GM21576 (cell line): ENCODE measurements at regions not wholly inside any gene's neighbourhood (a gene's known extent, or its start where the extent isn't known, plus 50 kb on each side); places are given as distances from the start of the nearest gene placed in this dataset.

Experiments used
- ATAC-seq: cut with Tn5 transposase; IDR thresholded peaks from one replicate; pipeline ENCODE4 v1.9.1; 2021; ENCODE audit warnings: mild to moderate bottlenecking, moderate library complexity; ENCODE audit not compliant: unreplicated experiment

DNA sequence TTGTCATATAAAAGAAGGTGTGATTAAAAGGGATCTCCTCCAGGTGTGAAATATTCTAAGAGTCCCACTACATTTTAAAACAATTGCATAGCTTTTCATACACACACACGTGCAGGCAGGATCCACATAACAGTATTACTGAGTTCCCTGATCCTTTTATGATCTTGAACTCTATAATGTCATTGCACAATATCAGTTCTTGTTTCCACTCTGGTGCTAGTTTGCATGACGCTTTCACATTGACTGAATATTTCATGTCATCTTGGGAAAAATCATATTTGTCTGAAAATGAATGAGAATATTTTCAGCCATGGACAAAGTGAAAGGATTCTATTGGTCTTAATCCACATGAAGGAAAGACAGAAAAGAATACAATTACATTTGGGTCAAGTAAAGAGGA, 703.8 kb downstream of the CDH8 start:
- ATAC-seq, result no peak

DNA sequence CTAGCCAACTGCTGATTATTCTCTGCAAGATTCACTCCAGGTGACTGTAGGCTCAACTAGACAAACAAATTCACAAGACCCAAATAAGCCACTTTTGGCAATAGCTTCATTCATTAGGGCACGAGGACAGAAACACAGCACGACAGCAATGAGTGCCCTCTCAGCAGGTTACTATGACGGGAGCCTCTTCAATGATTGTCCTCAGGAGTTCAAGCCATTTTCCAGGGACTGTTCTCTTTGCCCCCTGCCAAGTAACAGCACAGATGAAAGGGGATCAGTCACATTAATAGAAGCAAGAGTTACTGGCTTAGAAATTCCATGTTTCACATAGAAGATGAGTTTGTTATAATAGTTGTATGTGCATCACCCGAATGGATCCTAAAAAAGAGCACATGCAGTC, 712.2 kb downstream of the CDH8 start:
- no peak for ATAC-seq

DNA sequence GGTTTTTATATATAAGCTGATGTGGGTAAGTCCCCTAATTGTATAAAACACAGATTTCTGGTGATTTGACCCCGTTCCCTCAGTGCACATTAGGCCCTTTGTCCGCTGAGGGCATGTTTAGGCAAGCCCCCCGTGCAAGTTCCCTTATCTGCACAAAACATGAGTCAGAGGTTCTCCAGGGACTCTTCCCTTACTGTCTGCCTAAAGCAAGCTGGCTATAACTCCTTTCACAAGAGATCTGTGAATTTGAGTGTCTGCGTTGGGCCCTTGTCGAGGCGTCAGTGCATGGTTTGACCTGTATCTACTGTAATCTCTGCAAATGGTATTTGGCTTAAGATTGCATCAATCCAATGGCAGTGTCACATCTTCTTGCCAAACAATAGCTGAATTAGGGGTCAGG, 712.8 kb downstream of the CDH8 start:
- no peak for ATAC-seq

DNA sequence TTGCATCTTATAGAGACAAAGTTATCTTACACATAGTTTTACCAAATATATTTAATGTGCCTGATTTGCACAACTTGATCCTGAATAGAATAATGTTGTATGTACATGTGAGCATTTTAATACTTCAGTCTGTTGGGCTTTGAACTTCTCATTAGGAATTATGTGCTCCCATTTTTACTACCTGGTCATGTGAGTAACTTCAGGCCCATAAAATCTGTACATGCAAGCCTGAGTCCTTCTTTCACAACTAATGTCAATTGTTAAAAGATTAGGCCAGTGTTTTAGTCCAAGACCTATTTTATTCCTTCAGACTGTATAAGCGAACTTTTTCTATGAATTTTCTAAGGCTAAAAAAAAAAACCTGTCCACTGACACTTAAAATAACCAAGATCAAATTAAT, 715.4 kb downstream of the CDH8 start:
- no peak for ATAC-seq

DNA sequence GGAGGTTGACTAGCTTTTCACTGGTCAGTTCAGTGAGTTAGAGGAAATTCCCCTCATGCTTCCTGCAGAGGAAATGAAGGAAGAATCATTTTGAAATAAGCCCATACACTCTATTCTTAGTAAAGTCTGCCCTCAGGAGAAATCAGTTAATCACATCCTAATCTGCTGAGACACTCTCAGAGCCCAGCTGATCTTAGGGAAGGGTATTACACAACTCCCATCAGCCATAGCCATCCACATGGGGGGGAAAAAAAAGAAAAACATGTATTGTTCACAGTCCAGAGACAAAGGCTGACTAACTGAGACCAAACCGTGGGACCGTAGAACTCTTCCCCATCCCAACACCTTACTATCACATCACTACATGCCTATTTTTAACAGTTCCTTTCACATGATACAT, 722.3 kb downstream of the CDH8 start:
- ATAC-seq, result no peak

DNA sequence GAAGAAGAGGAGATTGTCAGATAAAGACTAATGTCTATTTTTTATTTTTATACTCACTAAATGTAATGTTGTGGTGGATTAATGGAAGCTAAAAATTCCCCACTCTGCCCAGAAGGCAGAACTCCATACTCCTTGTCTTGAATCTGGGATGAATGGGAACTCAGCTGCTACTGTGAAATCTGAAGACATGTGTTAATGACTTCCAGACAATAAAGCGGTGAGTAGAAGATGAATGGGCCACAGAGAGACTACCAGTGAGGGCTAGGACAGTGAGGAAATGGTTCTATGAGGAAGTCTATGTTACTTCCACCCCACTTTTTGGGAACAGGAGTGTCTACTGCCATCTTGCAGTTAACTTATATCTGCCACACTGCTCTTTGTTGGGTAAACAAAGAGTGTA, 726.9 kb downstream of the CDH8 start:
- ATAC-seq, result no peak

DNA sequence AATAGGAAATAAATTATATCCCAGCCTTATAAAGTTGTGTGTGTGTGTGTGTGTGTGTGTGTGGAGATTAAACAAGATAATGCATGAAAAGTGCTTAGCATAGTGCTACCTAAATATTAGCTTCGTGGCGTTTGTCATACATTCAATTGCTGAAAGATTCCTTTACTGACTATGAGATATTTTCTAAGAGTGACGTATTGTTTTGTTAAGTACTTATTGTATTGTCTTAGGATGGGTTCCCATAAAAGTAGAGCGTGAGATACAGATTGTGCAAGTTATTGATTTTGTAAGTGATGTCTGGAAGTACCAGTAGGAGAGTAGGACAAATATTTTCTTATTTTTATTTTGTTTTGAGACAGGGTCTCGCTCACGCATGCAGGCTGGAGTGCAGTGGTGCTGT, 730.0 kb downstream of the CDH8 start:
- ATAC-seq, result no peak

DNA sequence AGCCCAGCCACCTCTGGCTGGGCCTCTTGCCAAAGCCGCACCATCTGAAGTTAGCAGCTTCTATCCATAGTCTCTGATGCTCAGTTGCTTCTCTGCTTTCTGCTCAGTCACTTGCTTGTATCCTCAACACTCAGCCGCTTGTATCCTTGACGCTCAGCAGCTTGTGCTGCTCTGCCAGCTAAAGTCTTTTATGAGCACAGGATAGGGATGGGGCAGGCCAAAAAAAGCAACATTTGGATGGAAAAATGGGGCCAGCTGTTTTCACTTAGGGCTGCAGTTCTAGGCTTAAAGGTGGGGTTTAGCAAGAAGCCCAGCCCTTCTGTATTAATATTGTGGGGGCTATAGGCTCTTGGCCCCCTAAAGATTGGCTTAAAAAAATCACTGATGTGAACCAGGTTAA, 739.4 kb downstream of the CDH8 start:
- ATAC-seq, result no peak

DNA sequence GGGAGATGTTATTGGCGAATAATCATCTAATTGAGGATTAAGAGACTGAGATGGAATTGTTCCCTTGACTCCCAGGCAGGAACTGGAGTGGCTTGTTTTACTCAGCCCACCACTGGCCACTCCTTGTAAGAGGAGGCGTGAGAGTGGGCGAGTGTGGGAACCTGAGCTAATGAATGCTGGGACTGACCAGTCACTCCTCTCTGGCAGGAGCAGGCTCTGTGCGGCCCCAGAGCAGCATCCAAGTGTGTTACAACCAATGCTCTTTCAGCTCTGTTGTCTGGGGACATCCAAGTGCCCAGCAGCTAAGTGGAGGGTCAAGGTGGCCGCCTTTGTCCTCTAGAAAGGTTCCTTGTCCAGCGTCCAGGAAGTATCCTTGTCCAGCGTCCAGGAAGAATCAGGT, 739.9 kb downstream of the CDH8 start:
- no peak for ATAC-seq

DNA sequence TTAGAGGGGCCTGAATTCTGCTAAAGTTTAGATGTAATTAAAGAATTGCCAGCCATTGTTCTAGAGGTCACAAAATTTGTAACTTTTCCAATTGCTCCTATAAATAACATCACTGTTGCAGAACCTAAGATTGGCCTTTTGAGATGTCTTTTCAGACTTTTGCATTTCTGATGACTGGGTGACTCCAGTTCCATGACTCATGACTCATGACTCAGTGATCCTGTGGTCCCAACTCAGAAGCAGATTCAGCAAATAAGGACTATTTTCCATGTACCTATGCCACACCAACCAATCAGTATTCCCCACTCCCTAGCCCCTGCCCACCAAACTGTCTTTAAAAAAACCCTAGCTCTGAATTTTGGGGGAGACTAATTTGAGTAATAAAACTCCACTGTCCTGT, 740.9 kb downstream of the CDH8 start:
- no peak for ATAC-seq

DNA sequence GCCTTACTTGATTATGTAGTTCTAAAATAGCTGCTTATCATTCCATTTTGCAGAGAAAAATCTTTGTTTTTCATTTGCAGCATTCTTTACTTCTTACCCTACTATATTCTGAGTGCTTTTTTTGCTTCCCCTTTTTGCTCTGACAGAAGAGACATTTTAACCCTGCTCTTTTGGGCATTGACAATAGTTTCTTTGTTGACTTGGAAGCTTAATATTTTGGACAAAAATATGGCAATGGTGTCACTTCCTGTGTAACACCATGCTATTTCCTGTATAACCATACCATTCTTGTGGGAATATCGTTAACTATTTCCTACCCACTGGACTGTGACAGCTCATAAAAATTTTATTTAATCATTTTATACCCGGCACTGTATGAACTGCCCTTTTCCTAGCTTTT, 747.1 kb downstream of the CDH8 start:
- ATAC-seq, result no peak

DNA sequence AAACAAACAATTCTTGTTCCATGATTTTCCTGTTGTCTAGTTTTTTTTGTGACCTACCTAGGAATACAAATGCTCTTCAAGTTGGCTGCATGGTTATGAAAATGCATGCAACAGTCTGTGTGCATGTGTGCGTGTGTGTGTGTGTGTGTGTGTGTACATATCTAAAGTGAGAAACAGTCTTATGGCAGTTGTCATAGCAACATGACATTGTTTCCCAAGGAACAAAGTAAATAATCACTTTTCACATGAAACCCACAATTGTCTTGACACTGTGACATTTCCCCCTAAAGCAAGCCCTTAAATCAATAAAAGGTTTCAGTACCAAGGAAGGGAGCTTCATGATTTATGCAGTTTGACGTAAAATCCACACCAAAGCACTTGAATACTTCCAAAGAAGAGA, 758.4 kb downstream of the CDH8 start:
- no peak for ATAC-seq

DNA sequence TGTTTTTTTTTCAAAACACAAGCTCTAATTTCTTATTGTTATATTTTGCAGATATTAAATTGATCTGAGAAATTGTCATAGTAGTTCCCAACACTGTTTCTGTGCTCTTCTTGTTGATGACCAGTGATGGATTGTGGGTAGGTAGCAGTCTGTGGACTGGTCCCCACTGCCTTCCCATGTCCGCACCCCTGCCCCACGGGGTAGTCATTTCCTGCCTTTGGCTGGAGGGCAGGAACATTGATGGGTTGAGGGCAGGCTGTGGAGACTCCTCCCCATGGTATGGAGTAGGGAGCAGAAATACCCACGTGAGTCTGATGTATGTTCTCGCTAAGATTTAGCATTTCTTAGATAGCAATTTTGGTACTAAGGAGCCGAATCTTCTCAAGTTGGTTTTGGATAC, 762.0 kb downstream of the CDH8 start:
- ATAC-seq, result no peak

DNA sequence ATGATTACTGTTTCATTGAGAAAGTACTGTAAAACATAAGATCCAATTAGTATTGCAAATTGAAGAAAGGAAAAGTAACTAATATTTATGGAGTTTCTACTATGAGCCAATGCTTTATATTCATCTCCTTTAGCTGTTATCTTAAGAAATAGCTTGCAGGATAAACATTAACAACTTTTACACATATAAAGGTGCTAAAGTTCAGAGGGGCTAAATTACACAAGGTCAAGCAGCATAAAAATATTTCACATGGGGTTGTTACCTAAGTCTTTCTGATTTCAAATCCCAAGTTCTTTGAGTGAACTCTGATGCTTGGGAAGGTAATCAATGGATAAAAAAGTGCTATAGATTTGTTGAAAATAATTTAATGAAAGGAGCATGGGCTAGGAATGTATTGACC, 765.5 kb downstream of the CDH8 start:
- no peak for ATAC-seq

DNA sequence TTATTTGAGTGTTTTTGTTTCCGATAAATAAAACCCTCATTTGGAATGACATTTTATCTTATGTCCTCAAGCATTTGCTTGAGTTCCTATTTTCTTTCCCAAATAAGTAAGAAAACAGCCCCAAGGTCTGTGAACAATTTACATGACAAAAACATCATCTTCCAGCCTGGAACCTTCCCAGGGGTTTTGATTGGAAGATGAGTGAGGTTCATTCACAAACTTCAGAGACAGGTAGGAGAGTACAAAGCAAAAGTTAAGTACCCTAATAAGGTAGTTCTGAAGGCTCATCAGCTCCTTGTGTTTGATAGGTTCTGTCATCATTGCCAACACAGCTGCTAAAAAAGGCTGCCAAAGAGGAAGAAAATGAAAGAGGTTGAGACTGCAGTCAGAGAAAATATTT, 772.8 kb downstream of the CDH8 start:
- no peak for ATAC-seq

DNA sequence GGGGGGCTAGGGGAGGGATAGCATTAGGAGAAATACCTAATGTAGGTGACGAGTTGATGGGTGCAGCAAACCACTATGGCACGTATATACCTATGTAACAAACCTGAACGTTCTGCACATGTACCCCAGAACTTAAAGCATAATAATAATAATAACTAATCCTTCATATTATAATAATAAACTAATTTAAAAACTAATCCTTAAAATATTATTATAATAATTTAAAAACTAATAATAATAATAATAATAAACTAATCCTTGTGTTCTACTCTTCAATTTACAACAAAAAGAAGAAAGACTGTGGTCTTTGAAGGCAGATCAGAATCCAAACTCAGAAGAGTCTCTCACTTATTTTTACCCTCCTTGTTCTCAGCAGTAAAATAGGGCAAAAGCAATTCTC, 774.9 kb downstream of the CDH8 start:
- no peak for ATAC-seq

DNA sequence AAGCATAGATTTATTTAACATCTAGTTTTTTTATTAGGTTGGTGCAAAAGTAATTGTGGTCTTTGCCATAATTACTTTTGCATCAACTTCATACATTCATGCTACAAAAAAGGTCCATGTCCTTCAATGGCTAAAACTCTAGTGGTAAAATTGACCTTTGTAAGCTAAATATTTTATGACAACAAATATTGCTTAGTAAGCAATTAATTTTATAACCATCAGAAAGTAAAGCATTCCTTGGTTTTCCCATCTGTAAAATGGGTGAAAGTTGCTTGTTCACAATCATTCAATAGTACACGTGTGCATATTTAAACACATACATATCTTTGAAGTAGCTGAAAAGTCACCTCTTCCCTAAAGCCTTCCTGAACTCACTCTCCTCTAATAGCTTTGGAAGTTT, 789.6 kb downstream of the CDH8 start:
- no peak for ATAC-seq

DNA sequence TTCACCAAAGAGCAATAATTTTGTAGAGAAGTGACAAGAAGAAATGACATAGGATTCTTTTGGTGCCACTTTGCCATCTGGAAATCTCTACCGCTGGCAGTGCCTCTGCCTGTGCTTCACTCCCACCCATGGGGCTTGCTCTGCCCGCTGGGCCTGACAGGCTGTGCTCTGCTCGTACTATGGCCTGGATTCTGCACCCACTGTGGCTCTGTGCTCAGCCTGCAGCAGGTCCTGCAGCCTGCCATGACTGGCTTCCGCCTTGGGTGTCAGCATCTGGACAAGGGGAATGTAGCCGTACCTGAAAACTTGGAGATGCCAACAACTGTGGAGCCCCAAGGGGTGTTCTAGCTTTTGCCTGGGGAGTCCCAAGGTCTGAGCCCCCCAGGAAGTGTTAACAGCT, 792.3 kb downstream of the CDH8 start:
- no peak for ATAC-seq

DNA sequence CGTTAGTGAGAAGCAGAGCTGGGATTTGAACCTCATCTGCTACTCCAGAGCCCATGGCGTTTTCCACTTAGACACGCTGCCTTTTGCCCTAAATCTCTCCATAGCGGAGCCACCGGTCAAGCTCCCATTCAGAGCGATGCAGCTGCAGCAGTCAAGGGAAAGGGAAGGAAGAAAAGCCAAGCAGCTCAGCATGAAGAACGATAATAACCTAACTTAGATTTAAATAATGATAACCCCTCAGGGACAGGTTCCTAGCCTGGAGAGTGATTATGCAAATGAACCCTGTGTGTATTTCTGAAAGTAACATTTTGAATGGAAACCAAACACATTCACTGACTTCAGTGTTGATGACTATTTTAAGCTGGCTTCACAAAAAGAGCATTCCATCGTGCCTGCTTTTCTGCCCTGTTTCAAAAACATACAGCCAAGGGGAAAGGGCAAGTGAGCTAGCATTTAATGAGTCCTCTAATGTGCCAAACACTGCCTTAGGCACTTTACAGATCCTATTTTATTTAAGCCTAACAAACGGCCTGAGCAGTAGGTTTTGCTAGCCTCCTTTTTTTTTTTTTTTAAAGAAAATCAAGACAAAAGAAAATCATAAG, 798.3 kb downstream of the CDH8 start:
- ATAC-seq, result no peak

DNA sequence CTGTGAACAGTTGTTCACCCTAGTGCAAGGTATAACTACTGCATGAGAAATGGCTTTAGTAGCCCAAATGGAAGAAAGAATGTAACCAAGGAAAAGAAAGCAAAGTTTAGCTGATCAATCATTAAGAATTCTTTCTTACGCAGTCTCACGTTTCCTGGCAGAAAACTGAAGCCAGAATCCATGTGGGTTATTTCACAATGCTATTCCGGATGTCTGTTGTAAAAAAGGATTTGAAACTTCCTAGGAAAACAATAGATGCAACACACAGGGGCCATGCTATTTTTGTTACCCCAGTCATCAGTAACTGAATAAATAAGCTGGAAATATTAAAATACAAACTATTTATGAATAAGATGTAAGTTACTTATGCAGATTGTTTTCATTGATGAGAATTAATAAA, 802.5 kb downstream of the CDH8 start:
- ATAC-seq, result no peak

DNA sequence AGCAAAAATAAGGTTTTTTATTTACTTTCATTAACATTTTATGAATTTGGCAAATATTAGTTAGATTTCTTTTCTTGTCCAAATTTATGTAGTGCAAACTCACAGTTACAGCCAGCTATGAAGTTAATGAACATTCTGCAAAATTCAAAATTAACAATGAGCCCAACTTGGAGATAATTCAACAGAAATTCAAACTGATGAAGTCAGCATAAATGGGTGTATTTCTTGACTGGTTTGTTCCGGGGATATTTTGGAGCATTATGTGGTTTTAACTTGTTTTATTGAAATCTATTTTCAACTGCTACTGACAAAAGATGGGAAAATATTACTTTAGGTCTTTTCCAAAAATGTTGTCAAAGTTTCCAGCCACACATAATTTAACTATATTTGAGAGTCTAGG, 807.9 kb downstream of the CDH8 start:
- no peak for ATAC-seq

DNA sequence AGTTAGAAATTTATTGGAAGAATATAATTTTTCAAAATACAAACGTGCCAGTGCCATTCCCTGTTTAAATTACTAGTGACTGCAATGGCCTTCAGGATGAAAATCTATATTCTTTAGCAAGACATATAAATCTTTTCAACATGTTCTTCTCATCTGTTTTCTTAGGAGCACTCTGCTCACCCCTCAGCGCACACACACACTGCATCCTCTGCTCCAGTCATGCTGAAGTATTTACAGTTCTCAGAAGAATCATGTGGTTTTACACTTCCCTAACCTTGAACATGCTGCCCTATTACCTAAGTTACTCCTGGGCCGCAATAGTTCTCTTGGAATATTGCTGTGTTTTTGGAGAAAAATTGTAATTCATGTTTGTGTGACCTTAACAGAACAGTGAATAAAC, 820.6 kb downstream of the CDH8 start:
- ATAC-seq, result no peak

DNA sequence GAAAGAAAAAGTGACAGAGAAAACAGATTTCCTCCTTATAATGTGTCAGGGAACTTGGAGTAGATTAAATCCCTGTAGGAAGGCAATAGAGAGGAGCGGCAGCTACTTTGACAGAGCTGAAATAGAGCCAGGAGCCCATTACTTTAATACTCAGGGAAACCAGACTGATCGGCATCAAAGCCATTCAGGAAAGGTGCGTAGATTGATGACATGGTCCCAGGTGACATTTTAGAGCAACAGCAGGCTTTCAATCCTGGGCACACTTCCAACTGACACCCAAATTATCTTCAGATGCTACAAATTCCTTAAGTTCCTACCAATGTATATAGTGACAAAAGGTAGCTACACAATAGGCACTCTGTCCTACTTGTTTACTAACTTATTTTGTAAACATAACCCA, 821.5 kb downstream of the CDH8 start:
- ATAC-seq, result no peak

DNA sequence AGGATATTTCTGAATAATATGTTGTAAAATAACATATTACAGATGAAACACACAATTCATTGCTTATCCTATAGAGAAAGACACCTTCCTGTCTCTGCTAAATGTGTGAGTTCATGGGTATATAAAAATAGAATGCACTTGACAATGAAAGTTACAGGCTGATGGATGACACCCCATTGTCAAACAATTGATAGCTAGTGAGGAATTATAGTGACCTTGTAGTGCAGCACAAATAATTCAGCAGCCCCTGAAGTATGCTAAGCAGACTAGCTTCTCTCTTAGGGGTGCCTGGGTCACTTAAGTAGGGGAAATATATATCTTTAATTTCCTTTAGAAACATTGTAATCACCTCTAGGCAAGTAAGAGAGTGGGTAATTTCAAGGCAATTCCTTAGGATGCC, 826.2 kb downstream of the CDH8 start:
- ATAC-seq, result no peak
